Stimulated activated CD4-positive, alpha-beta T cell treated with anti-CD3 and anti-CD28 coated beads, TNF-alpha, amount 100 ng/mL, for 24 hours (primary cell): ENCODE measurements at regions not wholly inside any gene's neighbourhood (a gene's known extent, or its start where the extent isn't known, plus 50 kb on each side); places are given as distances from the start of the nearest gene placed in this dataset.
"Not testable (repeated sequence)": the region's sequence is repeated elsewhere in the genome, so short reads cannot be mapped to it uniquely, and the experiment has no call there.

ENCODE experiments used
- DNase-seq, 3 experiments: peaks; one replicate each; pipeline ENCODE4 v3.0.0-alpha.2; 2020; ENCODE audit warnings: low read depth in 3 of 3

- DNase-seq: no peak
These were observed 307.1 kb downstream of the TSN start for GRCh38 chr2:122062506-122062905.

- no peak for DNase-seq
These were observed 308.3 kb downstream of the TSN start for GRCh38 chr2:122063716-122064115.

- no peak for DNase-seq
These were observed 314.8 kb downstream of the TSN start for GRCh38 chr2:122070241-122070731.

GRCh38 chr2:122072666-122073065, 317.2 kb downstream of the TSN start:
- DNase-seq: no peak

GRCh38 chr2:122074201-122074600, 318.8 kb downstream of the TSN start:
- DNase-seq: no peak

GRCh38 chr2:122075381-122075780, 319.9 kb downstream of the TSN start:
- DNase-seq: no peak

- DNase-seq: no peak
These were observed 321.7 kb downstream of the TSN start for GRCh38 chr2:122077114-122077513.

GRCh38 chr2:122077771-122078170, 322.3 kb downstream of the TSN start:
- DNase-seq: no peak

- DNase-seq: no peak
These were observed 323.0 kb downstream of the TSN start for GRCh38 chr2:122078451-122078850.

- no peak for DNase-seq
These were observed 324.4 kb downstream of the TSN start for GRCh38 chr2:122079844-122080243.

GRCh38 chr2:122080316-122080715, 324.9 kb downstream of the TSN start:
- DNase-seq: no peak

GRCh38 chr2:122080871-122081270, 325.4 kb downstream of the TSN start:
- DNase-seq: no peak

GRCh38 chr2:122081751-122082150, 326.3 kb downstream of the TSN start:
- DNase-seq: no peak

- no peak for DNase-seq
These were observed 328.0 kb downstream of the TSN start for GRCh38 chr2:122083256-122084048.

GRCh38 chr2:122085672-122086071, 330.2 kb downstream of the TSN start:
- not testable (repeated sequence) for DNase-seq

GRCh38 chr2:122094557-122094956, 339.1 kb downstream of the TSN start:
- no peak for DNase-seq

- no peak for DNase-seq
These were observed 341.3 kb downstream of the TSN start for GRCh38 chr2:122096761-122097160.

- no peak for DNase-seq
These were observed 342.9 kb downstream of the TSN start for GRCh38 chr2:122098306-122098705.

GRCh38 chr2:122100346-122100745, 344.9 kb downstream of the TSN start:
- no peak for DNase-seq

GRCh38 chr2:122100756-122101155, 345.3 kb downstream of the TSN start:
- DNase-seq: no peak

GRCh38 chr2:122101319-122101718, 345.9 kb downstream of the TSN start:
- DNase-seq: no peak

- no peak for DNase-seq
These were observed 349.9 kb downstream of the TSN start for GRCh38 chr2:122105171-122105876.

GRCh38 chr2:122105877-122106206, 350.4 kb downstream of the TSN start:
- no peak for DNase-seq
